GM06990 (cell line): ENCODE measurements at regions not wholly inside any gene's neighbourhood (a gene's known extent, or its start where the extent isn't known, plus 50 kb on each side); places are given as distances from the start of the nearest gene placed in this dataset.
"Not testable (repeated sequence)": the region's sequence is repeated elsewhere in the genome, so short reads cannot be mapped to it uniquely, and the experiment has no call there.

Experiments used
- DNase-seq: peaks from one replicate; pipeline ENCODE4 v3.0.0-alpha.2; 2011; ENCODE audit not compliant: insufficient read length; ENCODE audit errors: extremely low read depth
- H3K27me3 ChIP-seq: replicated peaks from 2 replicates; pipeline ENCODE4 v1.6.0; 2011; ENCODE audit warnings: low read length; ENCODE audit not compliant: control insufficient read depth, insufficient read depth
- H3K36me3 ChIP-seq: 2 replicates; pipeline ENCODE4 v1.5.1; 2011; ENCODE audit warnings: low read length; ENCODE audit not compliant: control insufficient read depth, insufficient read depth
- H3K4me3 ChIP-seq: replicated peaks from 2 replicates; pipeline ENCODE4 v1.5.1; 2011; ENCODE audit warnings: low read depth, mild to moderate bottlenecking, control low read depth, low read length
- CTCF ChIP-seq: IDR thresholded peaks from 2 replicates; pipeline ENCODE4 v1.5.1; 2011; ENCODE audit warnings: low read length, control low read depth, mild to moderate bottlenecking, inconsistent platforms; ENCODE audit not compliant: insufficient read depth, poor library complexity, severe bottlenecking

- TF ChIP-seq CTCF = no peak
- Histone ChIP-seq H3K36me3 (no peaks in the 10 kb centered on the region), H3K27me3 (no peaks in the 10 kb centered on the region), H3K4me3 (no peak overlapping the region)
- DNase-seq = no peak
Observed at GRCh38 chr2:75846683-75847190, 136.0 kb upstream of the GCFC2 start.

- H3K36me3 ChIP-seq = no peaks in the 10 kb centered on the region
- peak; percentile 16 for DNase-seq
- no peak for TF ChIP-seq CTCF
Observed at GRCh38 chr2:75844651-75845050, 133.9 kb upstream of the GCFC2 start.

GRCh38 chr2:75834588-75834987 is 123.9 kb upstream of the GCFC2 start:
- H3K4me3 ChIP-seq, H3K36me3 ChIP-seq, H3K27me3 ChIP-seq, DNase-seq: not testable (repeated sequence)

More at GRCh38 chr2:75844651-75845050, 133.9 kb upstream of the GCFC2 start:
- Histone ChIP-seq H3K4me3 (no peak overlapping the region), H3K27me3 (no peaks in the 10 kb centered on the region)

GRCh38 chr2:75833386-75833785 is 122.7 kb upstream of the GCFC2 start:
- no peak for TF ChIP-seq CTCF
- Histone ChIP-seq H3K36me3 (no peaks in the 10 kb centered on the region), H3K27me3 (no peaks in the 10 kb centered on the region), H3K4me3 (no peak overlapping the region)
- DNase-seq = no peak

- Histone ChIP-seq H3K36me3 (no peaks in the 10 kb centered on the region), H3K4me3 (no peak overlapping the region), H3K27me3 (no peaks in the 10 kb centered on the region)
- TF ChIP-seq CTCF = no peak
- DNase-seq = no peak
Observed at GRCh38 chr2:75828826-75829225, 118.1 kb upstream of the GCFC2 start.

- not testable (repeated sequence) for H3K27me3 ChIP-seq, DNase-seq, H3K4me3 ChIP-seq, H3K36me3 ChIP-seq
Observed at GRCh38 chr2:75823515-75823914, 112.8 kb upstream of the GCFC2 start.

- TF ChIP-seq CTCF = no peak
- H3K4me3 ChIP-seq = no peak overlapping the region
- no peak for DNase-seq
- H3K36me3 ChIP-seq = no peaks in the 10 kb centered on the region
- no peaks in the 10 kb centered on the region for H3K27me3 ChIP-seq
Observed at GRCh38 chr2:75822336-75822735, 111.6 kb upstream of the GCFC2 start.
